Breast epithelium (tissue), 4 donors: ENCODE measurements at regions not wholly inside any gene's neighbourhood (a gene's known extent, or its start where the extent isn't known, plus 50 kb on each side); places are given as distances from the start of the nearest gene placed in this dataset.

ENCODE experiments used
- DNase-seq, 2 donors: peaks; one replicate each; pipeline ENCODE4 v3.0.0-alpha.2; 2019; ENCODE audit warnings: low spot score in 2 of 2
- H3K27ac ChIP-seq, 2 donors: fragments of 200-600 bp; sonication (generic) in 1 of 2; one replicate each; pipeline ENCODE4 v1.5.1; 2016 to 2019; ENCODE audit warnings: mild to moderate bottlenecking in 1 of 2
- H3K27me3 ChIP-seq, 2 donors: fragments of 200-600 bp; sonication (generic) in 1 of 2; one replicate each; pipeline versions ENCODE4 v1.5.1 to v1.6.0; 2017 to 2019; ENCODE audit warnings: control low read depth in 1 of 2, mild to moderate bottlenecking in 1 of 2
- H3K36me3 ChIP-seq: fragments of 200-600 bp; one replicate; pipeline ENCODE4 v1.5.1; 2019
- H3K4me1 ChIP-seq, 2 donors: fragments of 200-600 bp; sonication (generic); one replicate each; pipeline ENCODE4 v1.5.1; 2016 to 2019; ENCODE audit warnings: control low read depth in 1 of 2
- H3K4me3 ChIP-seq, 3 donors: fragments of 200-600 bp; sonication (generic); 1 replicate in 2 of 3; 2 replicates in 1 of 3; pipeline ENCODE4 v1.5.1; 2016 to 2019; ENCODE audit warnings: mild to moderate bottlenecking in 3 of 3, moderate library complexity in 2 of 3
- H3K9me3 ChIP-seq, 2 donors: fragments of 200-600 bp; sonication (generic) in 1 of 2; one replicate each; pipeline ENCODE4 v1.5.1; 2016 to 2019; ENCODE audit warnings: control low read depth in 1 of 2
- POLR2A ChIP-seq: fragments of 450-650 bp; IDR thresholded peaks from one replicate; pipeline ENCODE4 v1.6.1; 2016; ENCODE audit warnings: antibody characterized with exemption, mild to moderate bottlenecking, moderate library complexity
- POLR2AphosphoS5 ChIP-seq, 3 donors: sonication (generic); formaldehyde crosslinking; IDR thresholded peaks; one replicate each; pipeline ENCODE4 v1.6.1; 2017; ENCODE audit warnings: antibody characterized with exemption in 3 of 3
- intact Hi-C: fragments of 100-400 bp; cut with DNase I; formaldehyde crosslinking; loops from one replicate; pipeline ENCODE4 v1.15.1; 2023; ENCODE audit warnings: low total_unique reads
- TF ChIP-seq, protein P1 (sequence below), 3 donors: fragments of 450-650 bp; IDR thresholded peaks; one replicate each; pipeline ENCODE4 v1.5.1; 2016 to 2017; ENCODE audit warnings: antibody characterized with exemption in 3 of 3, mild to moderate bottlenecking in 3 of 3, moderate library complexity in 3 of 3

- Histone ChIP-seq H3K36me3 (no peaks in the 10 kb centered on the region), H3K4me1 (no peaks in the 10 kb centered on the region), H3K27ac (no peak overlapping the region), H3K9me3 (peaks cover 0 to 7% of the 10 kb centered on the region in 2 donors), H3K27me3 (no peaks in the 10 kb centered on the region), H3K4me3 (no peak overlapping the region)
- DNase-seq, result no peak
- intact Hi-C loops, result loop anchor here (5.0 kb wide), 1 partner anchor 381 kb away; no protein-coding TSS in a partner anchor
- TF ChIP-seq, protein P1, sequence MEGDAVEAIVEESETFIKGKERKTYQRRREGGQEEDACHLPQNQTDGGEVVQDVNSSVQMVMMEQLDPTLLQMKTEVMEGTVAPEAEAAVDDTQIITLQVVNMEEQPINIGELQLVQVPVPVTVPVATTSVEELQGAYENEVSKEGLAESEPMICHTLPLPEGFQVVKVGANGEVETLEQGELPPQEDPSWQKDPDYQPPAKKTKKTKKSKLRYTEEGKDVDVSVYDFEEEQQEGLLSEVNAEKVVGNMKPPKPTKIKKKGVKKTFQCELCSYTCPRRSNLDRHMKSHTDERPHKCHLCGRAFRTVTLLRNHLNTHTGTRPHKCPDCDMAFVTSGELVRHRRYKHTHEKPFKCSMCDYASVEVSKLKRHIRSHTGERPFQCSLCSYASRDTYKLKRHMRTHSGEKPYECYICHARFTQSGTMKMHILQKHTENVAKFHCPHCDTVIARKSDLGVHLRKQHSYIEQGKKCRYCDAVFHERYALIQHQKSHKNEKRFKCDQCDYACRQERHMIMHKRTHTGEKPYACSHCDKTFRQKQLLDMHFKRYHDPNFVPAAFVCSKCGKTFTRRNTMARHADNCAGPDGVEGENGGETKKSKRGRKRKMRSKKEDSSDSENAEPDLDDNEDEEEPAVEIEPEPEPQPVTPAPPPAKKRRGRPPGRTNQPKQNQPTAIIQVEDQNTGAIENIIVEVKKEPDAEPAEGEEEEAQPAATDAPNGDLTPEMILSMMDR (IDR thresholded peaks at IDR 0.05), result no peak
- TF ChIP-seq POLR2A, result no peak
- no peak for TF ChIP-seq POLR2AphosphoS5 (IDR thresholded peaks at IDR 0.05)
These were observed 739.3 kb upstream of the FAM241A start for GRCh38 chr4:111405989-111406388.

DNA sequence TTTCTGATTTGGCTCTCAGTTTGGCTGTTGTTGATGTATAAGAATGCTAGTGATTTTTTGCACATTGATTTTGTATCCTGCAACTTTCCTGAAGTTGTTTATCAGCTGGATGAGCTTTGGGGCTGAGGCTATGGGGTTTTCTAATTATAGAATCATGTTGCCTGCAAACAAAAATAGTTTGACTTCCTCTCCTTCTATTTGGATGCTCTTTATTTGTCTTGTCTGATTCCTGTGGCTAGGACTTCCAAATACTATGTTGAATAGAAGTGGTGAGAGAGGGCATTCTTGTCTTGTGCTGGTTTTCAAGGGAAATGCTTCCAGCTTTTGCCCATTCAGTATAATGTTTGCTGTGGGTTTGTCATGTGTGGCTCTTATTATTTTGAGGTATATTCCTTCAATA lies 734.7 kb upstream of the FAM241A start:
- peaks cover 3 to 7% of the 10 kb centered on the region in 2 donors for H3K9me3 ChIP-seq
- no peak overlapping the region for H3K4me3 ChIP-seq
- no peak for DNase-seq
- no peak overlapping the region for H3K27ac ChIP-seq
- TF ChIP-seq POLR2AphosphoS5 (IDR thresholded peaks at IDR 0.05) (no peak), POLR2A (no peak)
- TF ChIP-seq, protein P1 (IDR thresholded peaks at IDR 0.05), result no peak
- no peaks in the 10 kb centered on the region for H3K27me3 ChIP-seq
- H3K36me3 ChIP-seq, result no peaks in the 10 kb centered on the region
- intact Hi-C loops, result no loop called here
- H3K4me1 ChIP-seq, result no peaks in the 10 kb centered on the region

GRCh38 chr4:111417521-111417920 lies 727.7 kb upstream of the FAM241A start:
- H3K27ac ChIP-seq, result no peak overlapping the region
- H3K27me3 ChIP-seq, result no peaks in the 10 kb centered on the region
- H3K4me1 ChIP-seq, result no peaks in the 10 kb centered on the region
- H3K9me3 ChIP-seq, result peaks cover 0 to 3% of the 10 kb centered on the region in 2 donors
- H3K36me3 ChIP-seq, result no peaks in the 10 kb centered on the region
- no peak overlapping the region for H3K4me3 ChIP-seq
- no peak for DNase-seq
- TF ChIP-seq, protein P1 (IDR thresholded peaks at IDR 0.05), result no peak
- TF ChIP-seq POLR2A (no peak), POLR2AphosphoS5 (IDR thresholded peaks at IDR 0.05) (no peak)
- intact Hi-C loops, result no loop called here

DNA sequence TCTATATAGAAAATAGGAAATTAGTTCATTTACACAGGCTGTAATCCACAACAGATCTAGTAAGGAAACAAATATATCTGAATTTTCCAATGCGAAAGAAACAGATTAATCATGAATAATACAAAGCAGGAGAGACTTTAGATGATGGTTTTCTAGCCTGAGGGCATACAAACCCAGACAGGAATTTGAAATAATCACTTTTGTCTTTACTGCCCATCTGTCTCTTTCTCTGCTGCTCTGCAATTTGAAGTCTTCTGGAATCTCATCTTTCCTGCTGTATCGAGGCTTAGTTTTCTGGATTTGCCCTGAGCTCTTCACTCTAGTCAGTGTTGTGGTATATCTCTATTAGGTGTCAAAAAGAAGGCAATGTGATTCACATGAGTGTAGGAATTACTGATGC lies 711.8 kb upstream of the FAM241A start:
- TF ChIP-seq POLR2A (no peak), POLR2AphosphoS5 (IDR thresholded peaks at IDR 0.05) (no peak)
- TF ChIP-seq, protein P1 (IDR thresholded peaks at IDR 0.05), result no peak
- DNase-seq, result no peak
- H3K4me1 ChIP-seq, result no peaks in the 10 kb centered on the region
- H3K4me3 ChIP-seq, result no peak overlapping the region
- no peaks in the 10 kb centered on the region for H3K36me3 ChIP-seq
- H3K9me3 ChIP-seq, result no peaks in the 10 kb centered on the region
- intact Hi-C loops, result no loop called here
- no peaks in the 10 kb centered on the region for H3K27me3 ChIP-seq
- no peak overlapping the region for H3K27ac ChIP-seq

DNA sequence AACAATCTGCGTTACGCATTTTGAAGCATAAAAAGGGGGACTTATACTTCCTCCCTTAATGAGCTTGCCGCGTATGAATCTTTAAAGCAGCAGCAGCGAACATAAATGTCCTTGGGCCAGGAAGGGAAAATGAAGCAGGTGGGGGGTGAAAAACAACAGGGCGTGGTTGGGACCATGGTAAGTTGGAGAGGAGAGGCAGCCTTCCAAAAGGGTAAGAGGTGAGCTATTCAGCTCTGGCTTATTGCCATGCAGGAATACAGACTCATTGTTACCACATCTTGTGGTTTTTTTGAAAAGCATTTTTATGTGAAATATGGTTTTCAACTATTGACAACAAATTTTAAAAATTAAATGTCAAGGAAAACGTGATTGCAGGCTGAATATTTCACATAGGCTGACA lies 710.7 kb upstream of the FAM241A start:
- TF ChIP-seq, protein P1 (IDR thresholded peaks at IDR 0.05), result no peak
- TF ChIP-seq POLR2AphosphoS5 (IDR thresholded peaks at IDR 0.05), result no peak
- TF ChIP-seq POLR2A, result no peak
- intact Hi-C loops, result no loop called here
- Histone ChIP-seq H3K4me1 (no peaks in the 10 kb centered on the region), H3K36me3 (no peaks in the 10 kb centered on the region), H3K27ac (no peak overlapping the region), H3K9me3 (no peaks in the 10 kb centered on the region), H3K4me3 (no peak overlapping the region), H3K27me3 (no peaks in the 10 kb centered on the region)
- no peak for DNase-seq
